ENCODE measurements at regions not wholly inside any gene's neighbourhood (a gene's known extent, or its start where the extent isn't known, plus 50 kb on each side); places are given as distances from the start of the nearest gene placed in this dataset.
"Not testable (repeated sequence)": the region's sequence is repeated elsewhere in the genome, so short reads cannot be mapped to it uniquely, and the experiment has no call there.

- Histone ChIP-seq H3K4me3 (ENCODE audit: low read depth in 1 of 2, low read length in 2 of 2) (no peak overlapping the region), H3K4me1 (ENCODE audit: control insufficient read depth in 1 of 2, insufficient read depth in 2 of 2, low read length in 2 of 2) (no peaks in the 10 kb centered on the region), H3K9ac (ENCODE audit: low read depth in 1 of 2, low read length in 2 of 2) (no peak overlapping the region), H3K27ac (ENCODE audit: low read depth, low read length) (no peak overlapping the region), H3K9me3 (ENCODE audit: control insufficient read depth in 1 of 2, low read length in 2 of 2) (peaks cover 0 to 7% of the 10 kb centered on the region in 2 donors), H3K36me3 (ENCODE audit: control insufficient read depth in 1 of 2, insufficient read depth in 2 of 2, low read length in 2 of 2) (no peaks in the 10 kb centered on the region), H3K27me3 (ENCODE audit: control insufficient read depth in 1 of 2, insufficient read depth in 2 of 2, low read length in 2 of 2) (no peaks in the 10 kb centered on the region)
These were observed 562.7 kb upstream of the WSB1 start for GRCh38 chr17:26731005-26731921.

DNA sequence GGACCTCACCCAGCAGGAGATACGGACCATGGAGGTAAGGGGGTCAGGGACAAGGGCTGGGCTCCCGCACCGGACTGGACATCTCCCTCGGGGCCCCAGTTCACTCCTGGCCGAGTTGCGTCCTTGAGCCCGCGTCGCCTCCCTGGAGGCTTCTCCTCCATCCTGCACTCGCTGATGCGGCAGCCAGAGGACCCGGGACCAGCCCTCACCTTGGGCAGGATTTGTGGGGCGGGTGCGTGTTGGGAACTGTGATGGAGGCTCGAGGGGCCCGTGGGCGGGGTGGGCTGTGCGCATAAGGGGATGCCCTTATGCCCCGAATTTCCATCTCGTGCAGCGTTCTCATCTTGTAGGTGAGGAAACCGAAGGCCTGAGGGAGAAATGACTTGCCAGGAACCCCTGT lies 562.0 kb upstream of the WSB1 start:
- not testable (repeated sequence) for H3K4me1 ChIP-seq (ENCODE audit: control insufficient read depth in 1 of 2, insufficient read depth in 2 of 2, low read length in 2 of 2); H3K9me3 ChIP-seq (ENCODE audit: control insufficient read depth in 1 of 2, low read length in 2 of 2); H3K9ac ChIP-seq (ENCODE audit: low read depth in 1 of 2, low read length in 2 of 2); H3K4me3 ChIP-seq (ENCODE audit: low read depth in 1 of 2, low read length in 2 of 2); H3K27ac ChIP-seq (ENCODE audit: low read depth, low read length); H3K27me3 ChIP-seq (ENCODE audit: control insufficient read depth in 1 of 2, insufficient read depth in 2 of 2, low read length in 2 of 2); H3K36me3 ChIP-seq (ENCODE audit: control insufficient read depth in 1 of 2, insufficient read depth in 2 of 2, low read length in 2 of 2)

DNA sequence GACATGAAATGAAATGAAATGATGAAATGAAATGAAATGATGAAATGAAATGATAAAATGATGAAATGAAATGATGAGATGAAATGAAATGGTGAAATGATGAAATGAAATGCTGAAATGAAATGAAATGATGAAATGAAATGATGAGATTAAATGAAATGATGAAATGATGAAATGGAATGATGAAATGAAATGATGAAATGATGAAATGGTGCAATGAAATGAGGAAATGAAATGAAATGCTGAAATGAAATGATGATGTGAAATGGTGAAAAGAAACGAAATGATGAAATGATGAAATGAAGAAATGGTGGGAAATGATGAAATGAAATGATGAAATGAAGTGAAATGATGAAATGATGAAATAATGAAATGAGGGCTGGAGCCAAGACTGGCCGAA lies 559.1 kb upstream of the WSB1 start:
- H3K9ac ChIP-seq (ENCODE audit: low read depth in 1 of 2, low read length in 2 of 2); H3K27me3 ChIP-seq (ENCODE audit: control insufficient read depth in 1 of 2, insufficient read depth in 2 of 2, low read length in 2 of 2); H3K9me3 ChIP-seq (ENCODE audit: control insufficient read depth in 1 of 2, low read length in 2 of 2); H3K4me1 ChIP-seq (ENCODE audit: control insufficient read depth in 1 of 2, insufficient read depth in 2 of 2, low read length in 2 of 2); H3K27ac ChIP-seq (ENCODE audit: low read depth, low read length); H3K4me3 ChIP-seq (ENCODE audit: low read depth in 1 of 2, low read length in 2 of 2); H3K36me3 ChIP-seq (ENCODE audit: control insufficient read depth in 1 of 2, insufficient read depth in 2 of 2, low read length in 2 of 2): not testable (repeated sequence)

DNA sequence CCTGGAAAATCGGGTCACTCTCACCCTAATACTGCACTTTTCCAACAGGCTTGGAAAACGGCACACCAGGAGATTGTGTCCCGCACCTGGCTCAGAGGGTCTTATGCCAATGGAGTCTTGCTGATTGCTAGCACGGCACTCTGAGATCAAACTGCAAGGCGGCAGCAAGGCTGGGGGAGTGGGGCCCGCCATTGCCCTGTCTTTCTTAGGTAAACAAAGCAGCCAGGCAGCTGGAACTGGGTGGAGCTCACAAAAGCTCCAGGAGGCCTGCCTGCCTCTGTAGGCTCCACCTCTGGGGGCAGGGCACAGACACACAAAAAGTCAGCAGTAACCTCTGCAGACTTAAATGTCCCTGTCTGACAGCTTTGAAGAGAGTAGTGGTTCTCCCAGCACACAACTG lies 557.9 kb upstream of the WSB1 start:
- not testable (repeated sequence) for H3K27ac ChIP-seq (ENCODE audit: low read depth, low read length); H3K4me3 ChIP-seq (ENCODE audit: low read depth in 1 of 2, low read length in 2 of 2); H3K4me1 ChIP-seq (ENCODE audit: control insufficient read depth in 1 of 2, insufficient read depth in 2 of 2, low read length in 2 of 2); H3K9ac ChIP-seq (ENCODE audit: low read depth in 1 of 2, low read length in 2 of 2); H3K9me3 ChIP-seq (ENCODE audit: control insufficient read depth in 1 of 2, low read length in 2 of 2); H3K36me3 ChIP-seq (ENCODE audit: control insufficient read depth in 1 of 2, insufficient read depth in 2 of 2, low read length in 2 of 2); H3K27me3 ChIP-seq (ENCODE audit: control insufficient read depth in 1 of 2, insufficient read depth in 2 of 2, low read length in 2 of 2)

GRCh38 chr17:26765860-26766709 lies 527.8 kb upstream of the WSB1 start:
- Histone ChIP-seq H3K4me3 (ENCODE audit: low read depth in 1 of 2, low read length in 2 of 2) (no peak overlapping the region), H3K27ac (ENCODE audit: low read depth, low read length) (no peak overlapping the region), H3K4me1 (ENCODE audit: control insufficient read depth in 1 of 2, insufficient read depth in 2 of 2, low read length in 2 of 2) (no peaks in the 10 kb centered on the region)

GRCh38 chr17:26766743-26767142 lies 527.2 kb upstream of the WSB1 start:
- no peaks in the 10 kb centered on the region for H3K27me3 ChIP-seq (ENCODE audit: control insufficient read depth in 1 of 2, insufficient read depth in 2 of 2, low read length in 2 of 2)
- H3K9ac ChIP-seq (ENCODE audit: low read depth in 1 of 2, low read length in 2 of 2) = no peak overlapping the region
- H3K27ac ChIP-seq (ENCODE audit: low read depth, low read length) = no peak overlapping the region
- no peak overlapping the region for H3K4me3 ChIP-seq (ENCODE audit: low read depth in 1 of 2, low read length in 2 of 2)
- no peaks in the 10 kb centered on the region for H3K36me3 ChIP-seq (ENCODE audit: control insufficient read depth in 1 of 2, insufficient read depth in 2 of 2, low read length in 2 of 2)
- no peaks in the 10 kb centered on the region for H3K9me3 ChIP-seq (ENCODE audit: control insufficient read depth in 1 of 2, low read length in 2 of 2)
- no peaks in the 10 kb centered on the region for H3K4me1 ChIP-seq (ENCODE audit: control insufficient read depth in 1 of 2, insufficient read depth in 2 of 2, low read length in 2 of 2)

More at GRCh38 chr17:26765860-26766709, 527.8 kb upstream of the WSB1 start:
- Histone ChIP-seq H3K9me3 (ENCODE audit: control insufficient read depth in 1 of 2, low read length in 2 of 2) (no peaks in the 10 kb centered on the region), H3K36me3 (ENCODE audit: control insufficient read depth in 1 of 2, insufficient read depth in 2 of 2, low read length in 2 of 2) (no peaks in the 10 kb centered on the region), H3K27me3 (ENCODE audit: control insufficient read depth in 1 of 2, insufficient read depth in 2 of 2, low read length in 2 of 2) (no peaks in the 10 kb centered on the region), H3K9ac (ENCODE audit: low read depth in 1 of 2, low read length in 2 of 2) (no peak overlapping the region)

DNA sequence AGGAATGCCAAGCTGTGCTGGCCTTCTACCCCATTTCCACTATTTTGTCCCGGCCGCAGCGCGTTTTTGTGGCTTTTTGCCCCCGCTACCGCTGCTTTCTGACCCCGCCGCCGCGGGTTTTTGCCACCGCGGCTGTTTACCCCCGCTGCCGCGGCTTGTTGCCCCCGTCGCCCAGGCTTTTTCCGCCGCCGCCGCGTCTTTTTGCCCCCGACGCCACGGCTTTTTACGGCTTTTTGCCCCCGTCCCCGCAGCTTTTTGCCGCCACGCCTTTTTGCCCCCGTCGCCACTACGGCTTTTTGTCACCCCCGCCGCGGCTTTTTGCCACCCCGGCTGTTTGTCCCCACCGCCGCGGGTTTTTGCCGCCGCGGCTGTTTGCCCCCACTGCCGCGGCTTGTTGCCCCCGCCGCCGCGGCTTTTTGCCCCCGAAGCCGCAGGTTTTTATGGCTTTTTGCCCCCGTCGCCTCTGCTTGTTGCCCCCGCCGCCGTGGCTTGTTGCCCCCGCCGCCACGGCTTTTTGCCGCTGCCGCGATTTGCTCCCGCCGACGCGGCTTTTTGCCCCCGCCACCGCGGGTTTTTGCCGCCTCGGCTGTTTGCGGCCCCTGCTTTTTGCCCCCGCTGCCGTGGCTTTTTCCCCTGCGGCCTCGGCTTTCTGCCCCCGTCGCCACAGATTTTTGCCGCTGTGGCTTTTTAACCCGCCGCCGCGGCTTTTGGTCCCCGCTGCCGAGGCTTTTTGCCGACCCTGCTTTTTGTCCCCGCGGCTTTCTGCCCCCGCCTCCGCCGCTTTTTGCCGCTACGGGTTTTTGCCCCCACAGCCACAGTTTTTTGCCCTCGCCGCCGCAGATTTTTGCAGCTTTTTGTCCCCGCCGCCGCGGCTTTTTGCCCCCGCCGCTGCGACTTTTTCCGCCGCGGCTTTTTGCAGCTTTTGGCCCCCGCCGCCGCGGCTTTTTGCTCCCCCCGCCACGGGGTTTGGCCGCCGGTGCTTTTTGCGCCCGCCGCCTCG lies 520.4 kb upstream of the WSB1 start:
- H3K9me3 ChIP-seq (ENCODE audit: control insufficient read depth in 1 of 2, low read length in 2 of 2) = no peaks in the 10 kb centered on the region
- H3K9ac ChIP-seq (ENCODE audit: low read depth in 1 of 2, low read length in 2 of 2) = no peak overlapping the region
- no peaks in the 10 kb centered on the region for H3K36me3 ChIP-seq (ENCODE audit: control insufficient read depth in 1 of 2, insufficient read depth in 2 of 2, low read length in 2 of 2)
- no peak overlapping the region for H3K27ac ChIP-seq (ENCODE audit: low read depth, low read length)
- no peak overlapping the region for H3K4me3 ChIP-seq (ENCODE audit: low read depth in 1 of 2, low read length in 2 of 2)
- H3K4me1 ChIP-seq (ENCODE audit: control insufficient read depth in 1 of 2, insufficient read depth in 2 of 2, low read length in 2 of 2) = no peaks in the 10 kb centered on the region
- H3K27me3 ChIP-seq (ENCODE audit: control insufficient read depth in 1 of 2, insufficient read depth in 2 of 2, low read length in 2 of 2) = no peaks in the 10 kb centered on the region

DNA sequence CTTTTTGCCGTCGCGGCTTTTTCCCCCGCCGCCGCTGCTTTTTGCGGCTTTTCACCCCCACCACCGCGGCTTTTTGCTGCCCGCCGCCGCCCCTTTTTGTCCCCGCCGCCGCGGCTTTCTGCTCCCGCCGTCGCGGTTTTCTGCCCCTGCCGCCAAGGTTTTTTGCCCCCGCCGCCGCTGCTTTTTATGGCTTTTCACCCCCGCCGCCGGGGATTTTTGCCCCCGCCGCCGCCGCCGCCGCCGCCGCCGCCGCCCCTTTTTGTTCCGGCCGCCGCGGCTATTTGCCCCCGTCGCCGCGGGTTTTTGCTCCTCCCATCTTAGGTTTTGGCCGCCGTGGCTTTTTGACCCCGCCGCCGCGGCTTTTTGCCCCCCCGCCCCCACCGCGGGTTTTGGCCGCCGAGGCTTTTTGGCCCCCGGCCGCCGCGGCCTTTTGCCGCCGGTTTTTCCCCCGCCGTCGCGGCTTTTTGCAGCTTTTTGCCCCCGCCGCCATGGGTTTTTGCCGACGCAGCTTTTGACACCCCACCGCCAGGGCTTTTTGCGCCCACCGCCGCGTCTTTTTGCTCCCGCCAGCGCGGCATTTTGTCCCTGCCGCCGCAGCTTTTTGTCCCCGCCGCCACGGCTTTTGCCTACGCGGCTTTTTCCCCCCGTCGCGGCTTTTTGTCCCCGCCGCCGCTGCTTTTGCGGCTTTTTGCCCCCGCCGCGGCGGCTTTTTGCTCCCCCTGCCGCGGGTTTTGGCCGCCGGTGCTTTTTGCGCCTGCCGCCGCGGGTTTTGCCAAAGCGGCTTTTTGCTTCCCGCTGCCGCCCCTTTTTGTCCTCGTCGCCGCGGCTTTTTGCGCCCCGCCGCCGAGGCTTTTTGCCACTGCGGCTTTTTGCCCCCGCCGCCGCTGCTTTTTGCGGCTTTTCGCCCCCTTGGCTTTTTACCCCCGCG lies 519.4 kb upstream of the WSB1 start:
- no peaks in the 10 kb centered on the region for H3K36me3 ChIP-seq (ENCODE audit: control insufficient read depth in 1 of 2, insufficient read depth in 2 of 2, low read length in 2 of 2)
- H3K27ac ChIP-seq (ENCODE audit: low read depth, low read length) = no peak overlapping the region
- H3K9me3 ChIP-seq (ENCODE audit: control insufficient read depth in 1 of 2, low read length in 2 of 2) = peaks cover 0 to 2% of the 10 kb centered on the region in 2 donors
- H3K4me3 ChIP-seq (ENCODE audit: low read depth in 1 of 2, low read length in 2 of 2) = no peak overlapping the region
- H3K27me3 ChIP-seq (ENCODE audit: control insufficient read depth in 1 of 2, insufficient read depth in 2 of 2, low read length in 2 of 2) = no peaks in the 10 kb centered on the region
- H3K9ac ChIP-seq (ENCODE audit: low read depth in 1 of 2, low read length in 2 of 2) = no peak overlapping the region
- H3K4me1 ChIP-seq (ENCODE audit: control insufficient read depth in 1 of 2, insufficient read depth in 2 of 2, low read length in 2 of 2) = no peaks in the 10 kb centered on the region

GRCh38 chr17:26775219-26775822 lies 518.6 kb upstream of the WSB1 start:
- no peaks in the 10 kb centered on the region for H3K27me3 ChIP-seq (ENCODE audit: control insufficient read depth in 1 of 2, insufficient read depth in 2 of 2, low read length in 2 of 2)
- H3K4me3 ChIP-seq (ENCODE audit: low read depth in 1 of 2, low read length in 2 of 2) = no peak overlapping the region
- H3K9ac ChIP-seq (ENCODE audit: low read depth in 1 of 2, low read length in 2 of 2) = no peak overlapping the region

More at GRCh38 chr17:26775219-26775822, 518.6 kb upstream of the WSB1 start:
- Histone ChIP-seq H3K27ac (ENCODE audit: low read depth, low read length) (no peak overlapping the region), H3K9me3 (ENCODE audit: control insufficient read depth in 1 of 2, low read length in 2 of 2) (peaks cover 0 to 10% of the 10 kb centered on the region in 2 donors), H3K36me3 (ENCODE audit: control insufficient read depth in 1 of 2, insufficient read depth in 2 of 2, low read length in 2 of 2) (no peaks in the 10 kb centered on the region), H3K4me1 (ENCODE audit: control insufficient read depth in 1 of 2, insufficient read depth in 2 of 2, low read length in 2 of 2) (no peaks in the 10 kb centered on the region)

Data from duodenal mucosa (tissue), 2 donors.